ENCODE measurements at regions not wholly inside any gene's neighbourhood (a gene's known extent, or its start where the extent isn't known, plus 50 kb on each side); places are given as distances from the start of the nearest gene placed in this dataset.

GRCh38 chr13:74871369-74872070, 610.4 kb downstream of the TBC1D4 start:
- H3K27ac ChIP-seq: no peak overlapping the region
- H3K4me3 ChIP-seq (ENCODE audit: low read depth in 1 of 2, low read length in 1 of 2): no peak overlapping the region
- TF ChIP-seq CTCF (IDR thresholded peaks at IDR 0.05): no peak

GRCh38 chr13:74870865-74871264, 611.1 kb downstream of the TBC1D4 start:
- TF ChIP-seq CTCF (IDR thresholded peaks at IDR 0.05): no peak
- no peak overlapping the region for H3K27ac ChIP-seq

More at GRCh38 chr13:74871369-74872070, 610.4 kb downstream of the TBC1D4 start:
- Histone ChIP-seq H3K4me1 (ENCODE audit: control insufficient read depth in 1 of 2, insufficient read depth in 1 of 2, low read depth in 1 of 2, low read length in 1 of 2) (no peaks in the 10 kb centered on the region), H3K9me3 (no peaks in the 10 kb centered on the region), H3K36me3 (no peaks in the 10 kb centered on the region), H3K27me3 (no peaks in the 10 kb centered on the region)

GRCh38 chr13:74869846-74870245, 612.1 kb downstream of the TBC1D4 start:
- Histone ChIP-seq H3K4me3 (ENCODE audit: low read depth in 1 of 2, low read length in 1 of 2) (no peak overlapping the region), H3K27me3 (no peaks in the 10 kb centered on the region), H3K36me3 (no peaks in the 10 kb centered on the region), H3K9me3 (no peaks in the 10 kb centered on the region), H3K4me1 (ENCODE audit: control insufficient read depth in 1 of 2, insufficient read depth in 1 of 2, low read depth in 1 of 2, low read length in 1 of 2) (no peaks in the 10 kb centered on the region), H3K27ac (no peak overlapping the region)
- TF ChIP-seq CTCF (IDR thresholded peaks at IDR 0.05): no peak

More at GRCh38 chr13:74870865-74871264, 611.1 kb downstream of the TBC1D4 start:
- no peak overlapping the region for H3K4me3 ChIP-seq (ENCODE audit: low read depth in 1 of 2, low read length in 1 of 2)
- H3K4me1 ChIP-seq (ENCODE audit: control insufficient read depth in 1 of 2, insufficient read depth in 1 of 2, low read depth in 1 of 2, low read length in 1 of 2): no peaks in the 10 kb centered on the region
- H3K9me3 ChIP-seq: no peaks in the 10 kb centered on the region
- no peaks in the 10 kb centered on the region for H3K27me3 ChIP-seq
- H3K36me3 ChIP-seq: no peaks in the 10 kb centered on the region

- Histone ChIP-seq H3K4me3 (ENCODE audit: low read depth in 1 of 2, low read length in 1 of 2) (no peak overlapping the region), H3K27ac (no peak overlapping the region), H3K36me3 (no peaks in the 10 kb centered on the region), H3K4me1 (ENCODE audit: control insufficient read depth in 1 of 2, insufficient read depth in 1 of 2, low read depth in 1 of 2, low read length in 1 of 2) (no peaks in the 10 kb centered on the region), H3K27me3 (no peaks in the 10 kb centered on the region), H3K9me3 (no peaks in the 10 kb centered on the region)
- TF ChIP-seq CTCF (IDR thresholded peaks at IDR 0.05): no peak
Measured at GRCh38 chr13:74868049-74868448, 613.9 kb downstream of the TBC1D4 start.

- H3K4me1 ChIP-seq (ENCODE audit: control insufficient read depth in 1 of 2, insufficient read depth in 1 of 2, low read depth in 1 of 2, low read length in 1 of 2): no peaks in the 10 kb centered on the region
- H3K9me3 ChIP-seq: no peaks in the 10 kb centered on the region
- no peak overlapping the region for H3K27ac ChIP-seq
- no peak for TF ChIP-seq CTCF (IDR thresholded peaks at IDR 0.05)
- no peaks in the 10 kb centered on the region for H3K36me3 ChIP-seq
- no peaks in the 10 kb centered on the region for H3K27me3 ChIP-seq
- no peak overlapping the region for H3K4me3 ChIP-seq (ENCODE audit: low read depth in 1 of 2, low read length in 1 of 2)
Measured at GRCh38 chr13:74867460-74867859, 614.5 kb downstream of the TBC1D4 start.
